Activated T-cell treated with anti-CD3 and anti-CD28 coated beads, Interleukin-2, amount 50 U/mL, for 72 hours (primary cell): ENCODE measurements at regions not wholly inside any gene's neighbourhood (a gene's known extent, or its start where the extent isn't known, plus 50 kb on each side); places are given as distances from the start of the nearest gene placed in this dataset.

Source experiments
- ATAC-seq, 2 donors: fragments of 150-1000 bp; cut with Tn5 transposase; replicated peaks in 1 of 2; 2 replicates each; pipeline ENCODE4 v1.10.0; 2021; ENCODE audit warnings: moderate library complexity in 2 of 2, mild to moderate bottlenecking in 1 of 2
- DNase-seq, 2 donors: peaks; one replicate each; pipeline ENCODE4 v3.0.0; 2021 to 2022; ENCODE audit warnings: mixed read lengths in 1 of 2
- H3K27ac Mint-ChIP-seq: one replicate; pipeline ENCODE4 v1.8.0; 2022; ENCODE audit warnings: mild to moderate bottlenecking, moderate library complexity, mixed read lengths
- H3K27me3 Mint-ChIP-seq: one replicate; pipeline ENCODE4 v1.8.0; 2022; ENCODE audit warnings: low read depth, mixed read lengths
- H3K36me3 Mint-ChIP-seq, 2 donors: one replicate each; pipeline ENCODE4 v1.8.0; 2022; ENCODE audit warnings: mixed read lengths in 2 of 2, mild to moderate bottlenecking in 1 of 2; ENCODE audit not compliant: insufficient read depth in 2 of 2
- H3K4me1 Mint-ChIP-seq: one replicate; pipeline ENCODE4 v1.8.0; 2022; ENCODE audit warnings: low read depth, mixed read lengths
- H3K4me3 Mint-ChIP-seq, 2 donors: one replicate each; pipeline ENCODE4 v1.8.0; 2022; ENCODE audit warnings: mild to moderate bottlenecking in 2 of 2, mixed read lengths in 2 of 2, moderate library complexity in 2 of 2
- H3K9me3 Mint-ChIP-seq, 2 donors: one replicate each; pipeline ENCODE4 v1.8.0; 2022; ENCODE audit warnings: mixed read lengths in 2 of 2

- H3K27me3 Mint-ChIP-seq = peaks cover 12% of the 10 kb centered on the region
- no peak for ATAC-seq
- no peak overlapping the region for H3K4me3 Mint-ChIP-seq
- H3K9me3 Mint-ChIP-seq = no peaks in the 10 kb centered on the region
- H3K27ac Mint-ChIP-seq = no peak overlapping the region
- no peaks in the 10 kb centered on the region for H3K36me3 Mint-ChIP-seq
- peaks cover 8% of the 10 kb centered on the region for H3K4me1 Mint-ChIP-seq
- no peak for DNase-seq
These were observed 51.0 kb downstream of the CCDC54 start for GRCh38 chr3:107428051-107428858.

GRCh38 chr3:107429320-107430181 is 52.3 kb downstream of the CCDC54 start:
- ATAC-seq (peak; percentile 58 to 59), DNase-seq (peak; percentile 56 to 75)
- Mint-ChIP-seq H3K4me1 (peaks cover 8% of the 10 kb centered on the region), H3K4me3 (peak overlapping the region; percentile 84 to 88), H3K27ac (no peak overlapping the region), H3K9me3 (no peaks in the 10 kb centered on the region), H3K36me3 (no peaks in the 10 kb centered on the region), H3K27me3 (peaks cover 23% of the 10 kb centered on the region)

- peak in 1 of 2 donors; percentile 7 for ATAC-seq
- DNase-seq = peak in 1 of 2 donors; percentile 12
- H3K9me3 Mint-ChIP-seq = no peaks in the 10 kb centered on the region
- H3K4me1 Mint-ChIP-seq = peaks cover 8% of the 10 kb centered on the region
- H3K4me3 Mint-ChIP-seq = peak overlapping the region; percentile 84 to 88
- H3K27me3 Mint-ChIP-seq = peaks cover 27% of the 10 kb centered on the region
- H3K27ac Mint-ChIP-seq = peak overlapping the region; percentile 57
- H3K36me3 Mint-ChIP-seq = no peaks in the 10 kb centered on the region
These were observed 53.2 kb downstream of the CCDC54 start for GRCh38 chr3:107430214-107430995.

- peak overlapping the region; percentile 57 for H3K27ac Mint-ChIP-seq
- H3K4me1 Mint-ChIP-seq = peaks cover 8% of the 10 kb centered on the region
- no peaks in the 10 kb centered on the region for H3K36me3 Mint-ChIP-seq
- H3K9me3 Mint-ChIP-seq = no peaks in the 10 kb centered on the region
- H3K4me3 Mint-ChIP-seq = peak overlapping the region; percentile 84 to 88
- ATAC-seq (peak; percentile 29 to 53), DNase-seq (peak; percentile 38 to 54)
- peaks cover 27% of the 10 kb centered on the region for H3K27me3 Mint-ChIP-seq
These were observed 53.7 kb downstream of the CCDC54 start for GRCh38 chr3:107430996-107431245.

GRCh38 chr3:107431246-107432012 is 54.2 kb downstream of the CCDC54 start:
- H3K9me3 Mint-ChIP-seq = no peaks in the 10 kb centered on the region
- H3K4me1 Mint-ChIP-seq = peaks cover 8% of the 10 kb centered on the region
- H3K4me3 Mint-ChIP-seq = peak overlapping the region; percentile 89 to 94

GRCh38 chr3:107432013-107432515 is 54.8 kb downstream of the CCDC54 start:
- H3K9me3 Mint-ChIP-seq = no peaks in the 10 kb centered on the region
- ATAC-seq (no peak), DNase-seq (no peak)
- no peaks in the 10 kb centered on the region for H3K36me3 Mint-ChIP-seq
- H3K27ac Mint-ChIP-seq = peak overlapping the region; percentile 72
- peak overlapping the region; percentile 89 to 94 for H3K4me3 Mint-ChIP-seq
- peaks cover 27% of the 10 kb centered on the region for H3K27me3 Mint-ChIP-seq
- peaks cover 8% of the 10 kb centered on the region for H3K4me1 Mint-ChIP-seq

More at GRCh38 chr3:107431246-107432012, 54.2 kb downstream of the CCDC54 start:
- DNase-seq (peak; percentile 59 to 64), ATAC-seq (peak; percentile 83 to 84)
- Mint-ChIP-seq H3K27ac (peak overlapping the region; percentile 72), H3K27me3 (peaks cover 27% of the 10 kb centered on the region), H3K36me3 (no peaks in the 10 kb centered on the region)

GRCh38 chr3:107432646-107433045 is 55.4 kb downstream of the CCDC54 start:
- H3K27ac Mint-ChIP-seq = no peak overlapping the region
- H3K4me3 Mint-ChIP-seq = peak overlapping the region; percentile 45 to 89
- H3K27me3 Mint-ChIP-seq = peaks cover 27% of the 10 kb centered on the region
- no peaks in the 10 kb centered on the region for H3K36me3 Mint-ChIP-seq
- no peak for DNase-seq
- no peaks in the 10 kb centered on the region for H3K9me3 Mint-ChIP-seq
- ATAC-seq = no peak
- peaks cover 8% of the 10 kb centered on the region for H3K4me1 Mint-ChIP-seq

GRCh38 chr3:107436029-107436428 is 58.8 kb downstream of the CCDC54 start:
- ATAC-seq = no peak
- no peak overlapping the region for H3K27ac Mint-ChIP-seq
- H3K4me3 Mint-ChIP-seq = no peak overlapping the region
- peaks cover 27% of the 10 kb centered on the region for H3K27me3 Mint-ChIP-seq
- H3K36me3 Mint-ChIP-seq = no peaks in the 10 kb centered on the region
- no peak for DNase-seq
- no peaks in the 10 kb centered on the region for H3K9me3 Mint-ChIP-seq
- no peaks in the 10 kb centered on the region for H3K4me1 Mint-ChIP-seq

- Mint-ChIP-seq H3K4me1 (no peaks in the 10 kb centered on the region), H3K27ac (no peak overlapping the region), H3K27me3 (peaks cover 12% of the 10 kb centered on the region), H3K36me3 (no peaks in the 10 kb centered on the region), H3K4me3 (no peak overlapping the region), H3K9me3 (no peaks in the 10 kb centered on the region)
- DNase-seq = no peak
- no peak for ATAC-seq
These were observed 61.4 kb downstream of the CCDC54 start for GRCh38 chr3:107438671-107439070.

- no peaks in the 10 kb centered on the region for H3K9me3 Mint-ChIP-seq
- H3K27me3 Mint-ChIP-seq = no peaks in the 10 kb centered on the region
- H3K36me3 Mint-ChIP-seq = no peaks in the 10 kb centered on the region
- H3K27ac Mint-ChIP-seq = no peak overlapping the region
- no peaks in the 10 kb centered on the region for H3K4me1 Mint-ChIP-seq
- H3K4me3 Mint-ChIP-seq = no peak overlapping the region
- DNase-seq (no peak), ATAC-seq (no peak)
These were observed 64.4 kb downstream of the CCDC54 start for GRCh38 chr3:107441617-107442016.

GRCh38 chr3:107443461-107443860 is 66.2 kb downstream of the CCDC54 start:
- Mint-ChIP-seq H3K4me1 (no peaks in the 10 kb centered on the region), H3K27me3 (no peaks in the 10 kb centered on the region), H3K36me3 (no peaks in the 10 kb centered on the region), H3K9me3 (no peaks in the 10 kb centered on the region), H3K27ac (no peak overlapping the region), H3K4me3 (no peak overlapping the region)
- ATAC-seq = no peak
- no peak for DNase-seq

GRCh38 chr3:107446706-107447105 is 69.5 kb downstream of the CCDC54 start:
- Mint-ChIP-seq H3K4me1 (peaks cover 8% of the 10 kb centered on the region), H3K36me3 (no peaks in the 10 kb centered on the region), H3K27me3 (no peaks in the 10 kb centered on the region), H3K27ac (no peak overlapping the region), H3K9me3 (peaks cover 0 to 1% of the 10 kb centered on the region in 2 donors), H3K4me3 (no peak overlapping the region)
- DNase-seq (no peak), ATAC-seq (peak in 1 of 2 donors; percentile 56)
